ENCODE measurements at regions not wholly inside any gene's neighbourhood (a gene's known extent, or its start where the extent isn't known, plus 50 kb on each side); places are given as distances from the start of the nearest gene placed in this dataset.

DNA sequence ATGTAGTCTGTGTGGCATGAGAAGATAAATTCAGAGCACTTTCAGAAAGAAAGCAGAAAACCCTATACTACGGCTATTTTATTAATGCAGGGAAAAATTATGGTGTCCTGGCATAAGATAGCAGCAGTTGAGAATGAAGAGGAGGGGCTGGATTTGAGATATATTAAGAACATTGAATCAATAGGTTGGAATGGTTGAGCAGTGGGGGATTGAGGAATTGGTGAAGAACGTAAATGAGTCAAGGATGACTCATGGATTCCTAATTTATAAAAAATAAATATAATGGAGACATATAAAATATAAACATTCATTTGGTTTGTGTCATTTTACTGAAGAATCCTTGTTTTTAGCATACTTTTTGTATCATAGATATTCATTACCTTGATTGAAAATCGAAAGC is 234.3 kb upstream of the ADAMTS5 start:
- H3K36me3 Mint-ChIP-seq: no peaks in the 10 kb centered on the region
- H3K9me3 Mint-ChIP-seq: peaks cover 4% of the 10 kb centered on the region
- H3K4me1 Mint-ChIP-seq: no peaks in the 10 kb centered on the region

DNA sequence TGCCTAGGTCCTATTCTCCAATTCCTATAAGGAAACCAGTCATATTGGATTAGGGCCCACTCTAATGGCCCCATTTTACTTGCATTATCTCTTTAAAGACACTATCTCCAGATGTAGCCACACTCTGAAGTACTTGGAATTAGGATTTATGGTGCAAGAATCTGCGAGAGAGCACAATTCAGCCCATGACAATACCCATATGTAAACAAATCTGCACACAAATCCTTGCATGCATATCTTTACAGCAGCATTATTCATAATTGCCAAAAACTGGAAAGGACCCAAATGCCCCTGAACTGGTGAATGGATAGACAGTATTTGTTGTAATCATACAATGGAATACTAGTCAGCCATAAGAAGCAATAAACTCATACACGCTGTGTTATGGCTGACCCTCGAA is 229.8 kb upstream of the ADAMTS5 start:
- Mint-ChIP-seq H3K36me3 (no peaks in the 10 kb centered on the region), H3K9me3 (no peaks in the 10 kb centered on the region), H3K4me3 (no peak overlapping the region), H3K4me1 (no peaks in the 10 kb centered on the region), H3K27me3 (no peaks in the 10 kb centered on the region), H3K27ac (no peak overlapping the region)

More for the DNA sequence above, 234.3 kb upstream of the ADAMTS5 start:
- Mint-ChIP-seq H3K27me3 (no peaks in the 10 kb centered on the region), H3K4me3 (no peak overlapping the region), H3K27ac (no peak overlapping the region)

DNA sequence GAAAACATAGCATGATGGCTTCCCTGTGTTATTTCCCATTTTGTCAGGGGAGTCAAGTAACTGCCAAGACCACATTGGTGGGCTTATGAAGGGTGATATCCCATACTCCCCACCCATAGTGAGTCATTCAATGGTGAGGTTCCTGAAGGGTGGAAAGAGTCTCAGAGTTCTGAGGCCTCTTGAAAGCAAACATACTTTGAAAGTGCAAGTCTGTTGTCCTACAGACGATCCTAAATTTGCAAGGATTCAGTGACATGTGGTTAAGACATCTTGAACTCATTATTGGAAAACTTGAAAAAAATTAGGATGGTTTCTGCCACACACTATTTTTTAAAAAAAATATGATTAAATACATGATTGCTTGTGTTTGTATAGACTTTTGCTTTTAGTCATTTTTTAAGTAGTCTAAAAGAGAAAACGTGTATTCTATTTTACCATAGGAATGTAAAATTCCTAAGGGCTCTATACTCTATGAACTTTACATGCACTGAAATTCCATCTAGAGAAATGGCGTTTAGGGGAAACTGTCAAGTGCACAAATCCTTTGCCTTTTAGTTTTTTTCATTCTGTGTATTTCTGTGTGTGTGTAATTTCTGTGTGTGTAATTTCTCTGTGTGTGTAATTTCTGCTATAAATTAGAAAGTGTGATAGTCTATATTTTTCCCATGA is 225.5 kb upstream of the ADAMTS5 start:
- Mint-ChIP-seq H3K36me3 (no peaks in the 10 kb centered on the region), H3K4me3 (no peak overlapping the region), H3K27ac (no peak overlapping the region), H3K27me3 (no peaks in the 10 kb centered on the region), H3K9me3 (no peaks in the 10 kb centered on the region), H3K4me1 (no peaks in the 10 kb centered on the region)

DNA sequence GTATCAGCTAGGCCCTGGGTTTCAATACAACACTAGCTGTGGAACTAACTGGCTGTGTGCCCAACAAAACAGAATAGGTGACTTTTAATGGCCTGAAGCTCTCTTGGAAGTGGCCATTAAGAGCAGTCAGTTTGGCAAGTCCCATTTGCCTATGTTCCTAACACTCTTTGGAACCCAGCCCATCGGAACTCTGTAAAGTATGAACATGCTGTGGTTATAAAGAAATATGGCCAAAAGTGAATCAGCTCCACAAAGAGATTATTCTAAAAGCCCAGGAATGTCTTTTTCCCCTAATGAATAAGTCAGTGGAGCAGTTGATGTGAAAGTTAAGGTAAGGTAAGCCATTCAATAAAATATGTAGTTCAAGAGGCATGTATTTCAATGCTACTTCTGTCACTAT is 223.7 kb upstream of the ADAMTS5 start:
- Mint-ChIP-seq H3K27ac (no peak overlapping the region), H3K4me3 (no peak overlapping the region), H3K27me3 (no peaks in the 10 kb centered on the region), H3K9me3 (no peaks in the 10 kb centered on the region), H3K4me1 (no peaks in the 10 kb centered on the region), H3K36me3 (no peaks in the 10 kb centered on the region)

DNA sequence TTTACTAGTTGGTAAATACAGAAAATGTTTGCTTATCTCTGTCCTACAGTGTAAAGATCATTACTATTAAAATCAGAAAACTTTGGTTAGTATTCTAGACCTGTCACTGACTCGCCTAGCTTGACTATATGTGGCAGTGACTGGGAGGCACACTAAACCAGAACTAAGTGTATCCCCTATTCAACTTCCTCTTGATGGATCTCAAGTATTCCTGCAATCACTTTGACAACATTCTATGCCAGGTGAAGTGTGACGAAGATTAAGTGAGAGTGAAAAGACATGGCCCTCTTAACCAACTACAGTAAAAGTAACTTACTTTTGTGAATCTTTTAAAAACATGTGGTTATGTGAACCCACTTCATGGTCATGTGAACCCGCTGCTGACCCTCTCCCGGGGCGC is 223.0 kb upstream of the ADAMTS5 start:
- Mint-ChIP-seq H3K4me3 (no peak overlapping the region), H3K4me1 (no peaks in the 10 kb centered on the region), H3K27ac (no peak overlapping the region), H3K9me3 (no peaks in the 10 kb centered on the region), H3K27me3 (no peaks in the 10 kb centered on the region), H3K36me3 (no peaks in the 10 kb centered on the region)

DNA sequence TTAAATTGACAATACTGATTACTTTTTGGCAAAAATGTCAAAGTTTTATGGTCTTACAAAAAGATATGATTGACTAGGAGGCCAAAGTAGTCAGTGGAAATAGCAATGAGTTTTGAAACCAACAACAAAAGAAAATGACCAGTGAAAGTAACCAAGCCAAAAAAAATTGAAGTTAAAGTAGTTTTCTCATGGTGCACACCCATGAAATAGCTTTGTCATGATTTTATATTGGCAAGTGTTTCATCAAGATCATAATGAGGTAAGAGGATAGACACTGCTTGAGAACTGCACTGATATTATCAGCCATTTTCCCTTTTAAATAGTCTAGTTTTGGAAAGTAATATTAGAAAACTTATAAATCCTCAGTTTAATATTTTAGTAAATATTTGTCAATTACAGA is 206.2 kb upstream of the ADAMTS5 start:
- H3K36me3 Mint-ChIP-seq: no peaks in the 10 kb centered on the region
- H3K27me3 Mint-ChIP-seq: no peaks in the 10 kb centered on the region
- no peaks in the 10 kb centered on the region for H3K4me1 Mint-ChIP-seq
- peaks cover 4% of the 10 kb centered on the region for H3K9me3 Mint-ChIP-seq
- no peak overlapping the region for H3K4me3 Mint-ChIP-seq
- no peak overlapping the region for H3K27ac Mint-ChIP-seq

DNA sequence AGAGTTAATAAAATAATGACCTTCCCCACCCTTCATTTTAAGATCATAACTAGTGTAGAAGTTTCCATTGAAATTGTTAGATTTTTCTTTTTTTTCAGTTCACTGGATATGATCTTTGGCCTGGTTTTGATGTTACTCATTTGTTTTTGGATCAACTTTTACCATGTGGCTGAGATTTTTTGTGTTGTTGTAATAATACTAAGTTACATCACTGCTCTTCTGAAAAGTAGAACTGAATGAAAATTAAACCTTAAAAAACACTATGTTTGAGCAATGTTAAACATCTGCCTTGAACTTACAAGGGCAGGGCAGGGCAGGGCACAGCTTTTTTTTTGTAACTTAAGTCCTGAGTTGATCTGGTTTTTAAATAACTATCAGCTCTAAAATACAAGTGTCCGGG is 204.8 kb upstream of the ADAMTS5 start:
- H3K36me3 Mint-ChIP-seq: no peaks in the 10 kb centered on the region

DNA sequence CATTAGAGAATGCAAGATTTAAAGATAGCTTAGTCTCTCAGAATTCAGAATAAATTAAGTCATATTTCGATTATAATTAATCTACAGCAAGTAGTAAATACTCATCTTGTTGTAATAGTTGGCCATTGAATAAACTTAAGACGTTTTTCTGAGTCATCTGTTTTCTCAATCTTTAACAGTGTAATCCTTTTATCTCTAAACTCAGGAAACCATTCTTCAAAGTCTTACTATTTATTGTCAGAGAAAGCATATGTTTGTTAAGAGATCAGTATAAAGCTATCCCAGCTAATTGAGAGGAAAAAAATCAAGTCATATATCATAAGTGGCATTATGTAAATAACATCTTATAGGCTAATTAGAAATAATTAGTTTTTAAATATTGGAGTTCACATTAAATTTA is 201.2 kb upstream of the ADAMTS5 start:
- peaks cover 4% of the 10 kb centered on the region for H3K9me3 Mint-ChIP-seq
- H3K36me3 Mint-ChIP-seq: no peaks in the 10 kb centered on the region
- no peaks in the 10 kb centered on the region for H3K27me3 Mint-ChIP-seq
- no peak overlapping the region for H3K27ac Mint-ChIP-seq
- no peak overlapping the region for H3K4me3 Mint-ChIP-seq
- no peaks in the 10 kb centered on the region for H3K4me1 Mint-ChIP-seq

More for the DNA sequence above, 204.8 kb upstream of the ADAMTS5 start:
- no peaks in the 10 kb centered on the region for H3K4me1 Mint-ChIP-seq
- H3K27ac Mint-ChIP-seq: no peak overlapping the region
- H3K4me3 Mint-ChIP-seq: no peak overlapping the region
- H3K9me3 Mint-ChIP-seq: peaks cover 4% of the 10 kb centered on the region
- H3K27me3 Mint-ChIP-seq: no peaks in the 10 kb centered on the region

DNA sequence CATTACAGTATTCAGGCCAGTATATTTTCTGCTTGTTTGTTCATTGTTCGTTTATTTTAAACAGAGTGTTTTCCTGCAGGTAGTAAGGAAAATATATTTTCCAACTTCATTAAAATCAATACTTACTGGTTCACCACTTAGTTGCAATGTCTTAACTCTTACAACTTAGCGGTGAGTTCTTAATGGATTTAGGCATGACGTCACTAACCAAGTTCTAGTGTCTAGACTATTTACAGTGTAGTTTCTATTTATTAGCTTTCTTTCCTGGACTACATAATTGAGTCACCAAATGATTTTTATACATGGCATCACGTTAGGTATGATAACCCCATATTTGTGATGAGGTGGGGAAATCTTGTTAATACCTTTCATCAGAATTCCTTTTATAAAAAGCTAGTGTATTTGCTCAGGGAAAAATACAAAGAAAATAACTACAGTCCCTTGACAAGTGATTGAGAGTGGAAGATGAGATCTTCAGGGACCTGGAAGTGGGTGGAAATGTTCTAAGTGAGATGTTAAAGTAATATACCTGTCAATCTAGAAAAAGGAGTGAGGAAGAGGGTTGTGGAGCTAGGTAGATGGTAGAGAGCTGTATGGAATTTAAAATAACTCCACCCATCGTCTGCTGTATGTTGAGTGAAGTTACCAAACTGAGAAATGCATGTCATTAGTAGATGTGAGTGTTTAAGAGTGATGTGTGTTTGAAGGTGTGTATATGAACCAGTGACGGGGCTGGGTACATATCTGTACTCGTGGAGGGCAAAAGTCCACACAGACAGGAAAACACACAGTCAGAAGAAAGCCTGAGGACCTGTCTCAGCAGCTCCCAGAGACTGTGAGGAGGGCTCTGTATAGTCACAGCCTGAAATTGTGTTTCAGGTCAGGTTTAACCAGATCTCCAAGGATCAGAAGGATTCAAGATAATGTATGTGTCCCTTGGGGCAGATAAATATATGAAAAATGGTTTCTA is 197.6 kb upstream of the ADAMTS5 start:
- no peaks in the 10 kb centered on the region for H3K9me3 Mint-ChIP-seq
- no peak overlapping the region for H3K4me3 Mint-ChIP-seq
- H3K36me3 Mint-ChIP-seq: no peaks in the 10 kb centered on the region
- H3K27me3 Mint-ChIP-seq: no peaks in the 10 kb centered on the region
- H3K4me1 Mint-ChIP-seq: no peaks in the 10 kb centered on the region
- H3K27ac Mint-ChIP-seq: no peak overlapping the region

DNA sequence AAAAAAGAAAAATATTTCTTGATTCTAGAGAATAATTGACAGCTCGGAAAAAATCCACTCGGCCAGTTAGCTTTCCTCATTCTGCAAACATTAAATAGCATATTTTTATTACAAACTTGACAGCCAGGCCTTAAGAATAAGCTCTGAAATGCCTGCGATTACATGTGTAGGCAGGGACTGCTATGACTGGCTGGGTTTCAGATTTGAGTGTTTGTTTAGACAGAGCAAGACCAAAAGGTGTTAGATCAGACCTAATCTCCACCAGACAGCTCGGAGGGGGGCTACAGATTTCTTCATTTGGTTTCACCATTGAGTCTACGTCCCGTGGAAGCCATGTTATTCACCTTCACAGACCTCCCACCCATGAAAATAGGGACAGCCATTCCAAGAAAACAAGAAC is 192.1 kb upstream of the ADAMTS5 start:
- no peak overlapping the region for H3K27ac Mint-ChIP-seq

DNA sequence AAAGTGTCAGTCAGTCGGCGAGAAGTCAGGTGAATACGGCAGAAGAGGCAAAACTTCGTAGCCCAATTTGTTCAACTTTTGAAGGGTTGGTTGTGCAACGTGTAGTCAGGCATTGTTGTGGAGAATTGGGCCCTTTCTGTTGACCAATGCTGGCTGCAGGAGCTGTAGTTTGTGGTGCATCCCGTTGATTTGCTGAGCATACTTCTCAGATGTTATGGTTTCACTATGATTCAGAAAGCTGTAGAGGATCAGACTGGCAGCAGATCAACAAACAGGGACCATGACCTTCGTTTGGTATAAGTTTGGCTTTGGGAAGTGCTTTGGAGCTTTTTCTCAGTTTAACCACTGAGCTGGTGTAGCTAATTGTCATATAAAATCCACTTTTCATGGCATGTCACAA is 190.2 kb upstream of the ADAMTS5 start:
- Mint-ChIP-seq H3K4me3 (no peak overlapping the region), H3K4me1 (no peaks in the 10 kb centered on the region), H3K36me3 (no peaks in the 10 kb centered on the region), H3K27ac (no peak overlapping the region), H3K9me3 (no peaks in the 10 kb centered on the region), H3K27me3 (no peaks in the 10 kb centered on the region)

More for the DNA sequence above, 192.1 kb upstream of the ADAMTS5 start:
- Mint-ChIP-seq H3K4me1 (no peaks in the 10 kb centered on the region), H3K4me3 (no peak overlapping the region), H3K27me3 (no peaks in the 10 kb centered on the region), H3K36me3 (no peaks in the 10 kb centered on the region), H3K9me3 (no peaks in the 10 kb centered on the region)

DNA sequence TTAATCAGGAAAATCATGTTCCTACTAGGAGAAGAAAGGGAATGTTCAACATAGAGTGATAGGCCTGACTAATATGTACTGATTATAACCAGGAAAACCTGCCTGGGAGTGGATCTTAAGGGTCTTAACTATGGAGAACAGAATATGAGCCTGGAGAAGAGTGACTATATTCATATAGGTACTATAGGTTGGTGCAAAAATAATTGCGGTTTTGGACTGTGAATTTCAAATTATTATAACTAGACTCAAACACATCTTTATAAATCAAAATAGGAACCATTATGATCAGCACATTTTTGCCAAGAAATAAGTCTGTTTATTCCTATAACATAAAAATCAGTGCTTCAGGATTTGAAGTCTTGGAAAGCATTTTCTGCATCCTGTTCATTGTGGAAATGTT is 189.8 kb upstream of the ADAMTS5 start:
- no peaks in the 10 kb centered on the region for H3K36me3 Mint-ChIP-seq
- H3K27me3 Mint-ChIP-seq: no peaks in the 10 kb centered on the region
- no peak overlapping the region for H3K4me3 Mint-ChIP-seq
- no peaks in the 10 kb centered on the region for H3K4me1 Mint-ChIP-seq
- H3K9me3 Mint-ChIP-seq: no peaks in the 10 kb centered on the region
- H3K27ac Mint-ChIP-seq: no peak overlapping the region

DNA sequence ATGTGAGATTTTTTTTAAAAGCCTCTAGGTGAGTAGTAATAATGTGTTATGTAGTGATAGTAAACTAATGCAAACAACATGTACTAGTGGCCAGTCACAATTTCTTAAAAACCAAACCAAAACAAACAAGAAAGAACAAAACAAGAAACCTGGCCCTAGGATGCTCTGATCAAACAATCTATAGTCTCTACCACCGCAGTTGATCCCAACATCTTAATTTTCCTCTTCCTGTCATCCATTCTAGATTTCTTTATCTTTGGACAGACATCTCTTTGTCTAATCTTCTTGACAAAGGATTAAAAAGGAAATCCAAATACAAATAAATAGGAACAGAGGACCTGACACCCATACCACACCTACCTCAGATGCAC is 188.2 kb upstream of the ADAMTS5 start:
- Mint-ChIP-seq H3K27me3 (no peaks in the 10 kb centered on the region), H3K4me3 (no peak overlapping the region), H3K27ac (no peak overlapping the region), H3K9me3 (no peaks in the 10 kb centered on the region), H3K4me1 (no peaks in the 10 kb centered on the region), H3K36me3 (no peaks in the 10 kb centered on the region)

DNA sequence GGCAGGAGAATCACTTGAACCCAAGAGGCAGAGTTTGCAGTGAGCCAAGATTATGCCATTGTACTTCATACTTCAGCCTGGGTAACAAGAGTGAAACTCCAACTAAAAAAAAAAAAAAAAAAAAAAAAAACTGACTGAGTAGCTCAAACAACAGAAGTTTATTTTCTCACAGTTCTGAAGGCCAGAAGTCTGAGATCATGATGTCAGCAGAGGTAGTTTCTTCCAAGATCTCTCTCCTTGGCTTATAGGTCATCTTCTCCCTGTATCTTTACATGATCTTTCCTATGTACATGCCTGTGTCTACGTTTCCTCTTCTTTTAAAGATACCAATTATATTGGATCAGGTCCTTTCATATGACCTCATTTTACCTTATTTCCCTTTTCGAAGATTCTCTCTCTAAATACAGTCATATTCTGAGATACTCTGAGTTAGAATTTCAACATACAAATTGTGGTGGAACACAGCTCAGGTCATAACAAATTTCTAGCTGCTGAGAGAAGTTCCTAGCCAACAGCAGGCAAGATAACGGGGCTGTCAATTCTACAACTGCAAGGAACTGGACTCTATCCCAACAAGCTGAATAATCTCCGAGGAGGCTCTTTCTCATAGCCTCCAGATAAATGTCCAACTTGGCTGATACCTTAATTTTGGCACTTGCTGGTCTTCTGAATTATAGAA is 187.7 kb upstream of the ADAMTS5 start:
- Mint-ChIP-seq H3K27me3 (no peaks in the 10 kb centered on the region), H3K27ac (no peak overlapping the region), H3K4me3 (no peak overlapping the region), H3K9me3 (no peaks in the 10 kb centered on the region), H3K36me3 (no peaks in the 10 kb centered on the region), H3K4me1 (no peaks in the 10 kb centered on the region)

DNA sequence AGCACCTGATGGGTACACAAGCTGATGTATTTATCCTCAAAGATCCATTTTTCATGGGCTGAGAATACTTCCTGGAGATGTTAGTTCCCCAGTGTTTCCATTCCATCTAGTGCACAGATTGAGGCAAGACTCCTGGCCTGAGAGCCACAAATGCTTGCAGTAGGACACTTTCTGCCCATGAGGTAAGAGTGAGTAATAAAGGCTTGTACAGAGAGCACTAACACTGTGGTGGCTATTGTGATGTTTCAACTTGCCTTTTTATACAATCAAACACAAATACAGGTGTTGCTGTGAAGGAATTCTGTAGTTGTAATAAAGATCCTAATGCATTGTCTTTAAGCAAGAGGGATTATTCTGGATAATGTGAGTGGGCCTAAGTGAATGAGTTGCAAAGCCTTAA is 186.1 kb upstream of the ADAMTS5 start:
- Mint-ChIP-seq H3K36me3 (no peaks in the 10 kb centered on the region), H3K27ac (no peak overlapping the region), H3K27me3 (no peaks in the 10 kb centered on the region), H3K9me3 (peaks cover 7% of the 10 kb centered on the region), H3K4me1 (no peaks in the 10 kb centered on the region), H3K4me3 (no peak overlapping the region)

DNA sequence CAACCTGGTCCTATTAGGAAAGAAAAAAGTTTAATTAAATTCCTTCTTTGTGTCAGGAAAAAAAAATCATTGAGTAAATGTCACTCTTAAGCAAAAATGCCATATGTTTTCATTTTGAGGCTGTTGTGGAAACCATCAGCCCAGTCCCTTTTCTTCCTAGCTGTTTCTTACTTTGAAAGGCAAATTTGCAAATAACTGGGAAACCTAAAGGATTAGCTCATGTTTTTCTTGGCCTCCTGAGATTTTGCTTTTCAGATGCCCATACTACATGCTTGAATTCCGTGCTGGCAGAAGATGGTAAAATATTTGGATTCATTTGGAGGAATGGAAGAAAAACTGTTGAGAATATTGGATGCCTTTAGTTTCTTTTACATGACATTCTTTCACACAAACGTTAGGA is 182.1 kb upstream of the ADAMTS5 start:
- no peak overlapping the region for H3K27ac Mint-ChIP-seq
- H3K36me3 Mint-ChIP-seq: no peaks in the 10 kb centered on the region
- peaks cover 9% of the 10 kb centered on the region for H3K9me3 Mint-ChIP-seq
- H3K4me1 Mint-ChIP-seq: no peaks in the 10 kb centered on the region
- H3K4me3 Mint-ChIP-seq: no peak overlapping the region
- no peaks in the 10 kb centered on the region for H3K27me3 Mint-ChIP-seq

All from activated naive CD4-positive, alpha-beta T cell treated with anti-CD3 and anti-CD28 coated beads, Interleukin-2, amount 50 U/mL, for 24 hours (primary cell).